ENCODE measurements at regions not wholly inside any gene's neighbourhood (a gene's known extent, or its start where the extent isn't known, plus 50 kb on each side); places are given as distances from the start of the nearest gene placed in this dataset.
"Not testable (repeated sequence)": the region's sequence is repeated elsewhere in the genome, so short reads cannot be mapped to it uniquely, and the experiment has no call there.

DNA sequence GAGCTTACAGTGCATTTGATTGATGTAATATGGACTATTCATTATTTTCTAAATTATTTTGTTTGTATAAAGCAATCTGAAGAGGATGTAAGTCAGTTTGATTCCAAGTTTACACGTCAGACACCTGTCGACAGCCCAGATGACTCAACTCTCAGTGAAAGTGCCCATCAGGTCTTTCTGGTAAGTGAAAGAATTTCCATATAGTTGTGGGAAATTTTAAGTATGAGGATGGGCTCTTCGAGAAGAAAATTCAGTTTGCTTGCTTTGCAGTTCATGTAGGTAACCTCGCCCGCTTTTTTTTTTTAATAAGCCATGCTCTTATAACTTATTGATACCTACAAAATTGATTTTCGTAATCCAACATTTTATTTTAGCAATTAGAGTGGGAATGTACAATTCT is 151.6 kb downstream of the CDRT15L2 start:
- not testable (repeated sequence) for ATAC-seq; DNase-seq (ENCODE audit: low spot score)

DNA sequence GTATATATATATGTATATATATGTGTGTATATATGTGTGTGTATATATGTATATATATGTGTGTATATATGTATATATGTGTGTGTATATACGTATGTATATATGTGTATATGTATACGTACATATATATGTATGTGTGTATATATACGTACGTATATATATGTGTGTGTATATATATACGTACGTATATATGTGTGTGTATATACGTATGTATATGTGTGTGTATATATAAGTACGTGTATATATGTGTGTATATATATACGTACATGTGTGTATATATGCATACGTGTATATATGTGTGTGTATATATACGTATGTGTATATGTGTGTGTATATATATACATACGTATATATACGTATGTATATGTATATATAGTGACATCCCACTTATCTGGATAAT is 154.4 kb downstream of the CDRT15L2 start:
- no peak for DNase-seq (ENCODE audit: low spot score)
- no peak for ATAC-seq

DNA sequence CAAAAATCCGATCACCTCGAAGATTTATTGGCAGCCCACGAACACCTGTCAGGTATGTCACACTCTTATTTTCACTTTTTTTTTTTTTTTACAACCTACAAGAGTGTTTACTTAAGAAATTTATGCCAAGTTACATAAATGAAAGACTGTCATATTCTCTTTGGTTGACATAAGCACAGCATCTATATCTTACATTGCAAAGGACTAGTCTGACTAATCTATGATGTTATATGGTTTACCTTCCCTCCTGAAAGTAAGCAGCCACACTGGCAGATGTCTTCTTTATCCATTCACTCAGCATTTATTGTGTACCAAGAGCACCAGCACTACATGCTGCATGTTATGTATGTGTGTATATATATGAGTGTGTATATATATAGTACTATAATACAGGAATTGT is 156.3 kb downstream of the CDRT15L2 start:
- ATAC-seq (no peak), DNase-seq (ENCODE audit: low spot score) (no peak)

DNA sequence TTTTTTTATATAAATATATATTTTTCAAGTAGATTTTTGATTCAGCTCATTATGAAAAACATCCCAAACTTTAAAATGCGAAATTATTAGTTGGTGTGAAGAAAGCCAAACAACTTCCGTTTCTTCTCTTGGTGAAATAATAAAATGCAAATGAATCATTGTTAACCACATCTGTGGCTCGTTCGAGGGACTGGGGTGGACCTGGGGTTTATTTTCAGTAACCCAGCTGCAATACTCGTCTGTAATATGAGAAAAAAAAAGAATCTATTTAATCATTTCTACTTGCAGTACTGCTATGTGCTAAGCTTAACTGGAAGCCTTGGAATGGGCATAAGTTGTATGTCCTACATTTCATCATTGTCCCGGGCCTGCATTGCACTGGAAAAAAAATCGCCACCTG is 158.1 kb downstream of the CDRT15L2 start:
- not testable (repeated sequence) for ATAC-seq; DNase-seq (ENCODE audit: low spot score)

DNA sequence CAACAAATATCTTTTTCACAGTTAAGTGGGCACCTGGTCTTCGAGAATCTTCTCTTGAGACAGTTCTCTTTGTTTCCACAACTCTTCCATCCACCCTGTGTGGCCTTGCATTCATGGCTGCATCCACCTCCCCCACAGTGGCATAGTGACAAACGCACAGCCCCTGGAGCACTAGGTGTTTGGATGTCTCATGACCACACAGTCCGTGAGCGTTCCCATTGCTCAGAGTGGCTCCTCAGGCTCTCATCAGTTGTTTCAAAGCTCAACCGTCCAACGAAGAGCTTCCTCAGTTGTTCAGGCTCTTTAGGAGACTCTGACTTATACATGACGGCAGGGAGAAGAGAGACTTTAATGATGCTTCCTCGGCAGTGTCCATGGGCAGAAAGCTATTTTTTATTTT is 191.6 kb downstream of the CDRT15L2 start:
- DNase-seq (ENCODE audit: low spot score) (no peak), ATAC-seq (no peak)

DNA sequence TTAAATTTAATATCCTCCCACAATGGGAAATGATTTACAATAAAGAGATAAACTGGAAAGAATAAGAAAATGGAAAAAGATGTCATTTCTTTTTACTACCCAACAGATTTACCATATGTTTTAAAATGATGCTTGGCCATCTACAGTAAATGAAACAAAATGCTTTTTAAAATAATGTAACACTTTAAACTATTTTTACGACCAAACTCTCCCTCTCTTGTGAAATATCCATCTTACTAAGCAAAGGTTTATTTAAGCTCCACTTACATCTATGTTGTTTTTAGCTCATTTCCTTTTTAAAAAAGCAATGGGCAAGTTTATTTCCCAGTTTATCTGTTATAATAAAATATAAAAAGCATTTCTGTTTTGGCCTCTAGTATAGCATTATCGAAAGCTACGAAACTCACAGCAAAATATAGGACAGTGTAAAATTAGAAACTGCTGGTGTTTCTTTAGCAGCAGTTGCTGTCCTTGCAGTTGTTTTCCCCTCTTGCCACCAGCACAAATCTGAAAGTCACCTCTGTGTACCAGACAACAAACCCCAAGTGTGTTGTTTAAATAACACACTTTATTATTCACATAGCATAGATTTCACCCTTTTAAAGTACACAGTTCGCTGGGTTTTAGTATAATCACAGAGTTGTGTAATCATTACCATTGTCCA is 195.1 kb downstream of the CDRT15L2 start:
- DNase-seq (ENCODE audit: low spot score) (no peak), ATAC-seq (no peak)

DNA sequence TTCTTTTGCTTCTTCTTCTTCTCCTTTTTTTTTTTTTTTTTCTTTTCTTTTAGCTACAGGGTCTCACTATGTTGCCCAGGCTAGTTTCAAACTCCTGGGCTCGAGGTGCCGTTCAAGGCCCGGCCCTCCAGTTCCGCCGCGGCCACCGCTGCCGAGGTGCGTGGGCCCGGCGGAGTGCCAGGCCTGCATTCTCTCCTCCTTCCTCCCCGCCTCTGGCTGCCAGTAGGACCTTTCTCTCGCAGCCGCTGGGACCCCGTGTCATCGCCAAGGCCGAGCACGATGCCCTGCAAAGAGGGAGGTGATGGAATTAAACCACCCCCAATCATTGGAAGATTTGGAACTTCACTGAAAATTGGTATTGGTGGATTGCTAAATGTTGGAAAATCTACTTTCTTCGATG is 195.8 kb downstream of the CDRT15L2 start:
- ATAC-seq (no peak), DNase-seq (ENCODE audit: low spot score) (no peak)

DNA sequence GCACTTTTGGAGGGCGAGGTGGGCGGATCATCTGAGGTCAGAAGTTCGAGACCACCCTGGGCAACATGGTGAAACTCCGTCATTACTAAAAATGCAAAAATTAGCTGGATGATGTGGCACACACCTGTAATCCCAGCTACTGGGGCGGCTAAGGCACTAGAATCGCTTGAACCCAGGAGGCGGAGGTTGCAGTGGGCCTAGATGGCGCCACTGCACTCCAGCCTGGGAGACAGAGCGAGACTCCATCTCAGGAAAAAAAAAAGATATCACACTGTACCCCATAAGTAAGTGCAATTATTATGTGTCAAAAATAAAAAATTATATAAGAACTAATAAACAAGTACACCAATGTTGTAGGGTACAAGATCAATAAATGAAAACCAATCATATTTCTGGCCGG is 200.0 kb downstream of the CDRT15L2 start:
- no peak for DNase-seq (ENCODE audit: low spot score)
- no peak for ATAC-seq

DNA sequence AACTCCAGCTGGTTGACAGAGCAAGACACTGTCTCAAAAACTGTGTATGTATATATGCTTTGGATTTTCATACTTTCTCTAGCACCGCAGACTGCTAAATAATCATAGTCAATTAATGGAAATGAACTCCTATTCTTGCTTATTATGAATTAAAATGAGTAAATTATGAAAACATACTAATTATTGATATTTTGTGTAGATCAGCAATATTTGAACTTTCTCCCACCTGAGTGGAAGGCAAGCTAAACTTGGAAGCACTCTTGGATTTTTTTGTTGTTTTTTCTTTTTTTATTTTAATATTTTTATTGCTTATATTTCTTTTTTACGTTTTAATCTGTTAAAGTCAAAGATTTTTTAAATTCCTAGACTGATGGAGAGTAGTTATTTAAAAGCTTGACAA is 201.7 kb downstream of the CDRT15L2 start:
- ATAC-seq, result no peak
- DNase-seq (ENCODE audit: low spot score), result no peak

DNA sequence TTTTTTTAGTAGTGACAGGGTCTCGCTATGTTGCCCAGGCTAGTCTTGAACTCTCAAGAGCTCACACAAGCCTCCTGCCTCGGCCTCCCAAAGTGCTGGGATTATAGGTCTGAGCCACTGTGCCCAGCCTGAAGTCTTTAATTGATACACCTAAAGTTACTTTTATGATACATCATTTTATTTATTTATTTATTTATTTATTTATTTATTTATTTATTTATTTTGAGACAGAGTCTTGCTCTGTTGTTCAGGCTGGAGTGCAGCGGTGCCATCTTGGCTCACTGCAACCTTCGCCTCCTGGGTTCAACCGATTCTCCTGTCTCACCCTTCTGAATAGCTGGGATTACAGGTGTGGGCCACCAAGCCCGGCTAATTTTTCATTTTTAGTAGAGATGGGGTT is 202.3 kb downstream of the CDRT15L2 start:
- DNase-seq (ENCODE audit: low spot score); ATAC-seq: not testable (repeated sequence)

DNA sequence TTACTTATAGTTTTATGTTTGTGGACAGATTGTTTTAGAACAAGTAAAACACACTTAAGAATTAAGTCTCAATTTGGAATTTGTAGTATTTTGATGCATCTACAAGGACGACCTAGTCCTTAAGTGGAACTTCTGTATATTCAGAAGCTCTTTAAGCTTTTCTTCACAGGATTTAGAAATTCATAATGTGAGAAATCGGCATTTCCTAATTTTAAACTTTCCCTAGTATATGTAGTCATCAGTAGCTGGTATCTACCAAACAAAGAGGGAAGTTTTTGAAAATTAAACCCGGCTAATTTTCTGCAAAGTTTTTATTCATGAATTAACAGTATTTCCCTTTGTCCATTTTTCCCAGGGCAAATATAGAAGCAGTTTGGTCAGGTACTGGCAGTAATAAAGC is 203.6 kb downstream of the CDRT15L2 start:
- DNase-seq (ENCODE audit: low spot score) (no peak), ATAC-seq (no peak)

DNA sequence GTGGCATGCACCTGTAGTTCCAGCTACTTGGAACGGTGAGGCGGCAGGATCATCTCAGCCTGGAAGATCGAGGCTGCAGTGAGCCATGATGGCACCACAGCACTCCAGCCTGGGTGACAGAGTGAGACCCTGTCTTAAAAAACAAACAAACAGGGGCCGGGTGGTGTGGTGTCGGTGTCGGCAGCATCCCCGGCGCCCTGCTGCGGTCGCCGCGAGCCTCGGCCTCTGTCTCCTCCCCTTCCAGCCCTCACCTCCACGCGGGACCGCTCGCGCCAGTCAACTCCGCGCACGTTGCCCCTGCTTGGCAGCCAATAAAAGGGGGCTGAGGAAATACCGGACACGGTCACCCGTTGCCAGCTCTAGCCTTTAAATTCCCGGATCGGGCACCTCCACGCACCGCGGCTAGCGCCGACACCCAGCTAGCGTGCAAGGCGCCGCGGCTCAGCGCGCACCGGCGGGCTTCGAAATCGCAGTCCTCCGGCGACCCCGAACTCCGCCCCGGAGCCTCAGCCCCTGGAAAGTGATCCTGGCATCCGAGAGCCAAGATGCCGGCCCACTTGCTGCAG is 204.7 kb downstream of the CDRT15L2 start:
- DNase-seq (ENCODE audit: low spot score) (no peak), ATAC-seq (peak; percentile 57)

DNA sequence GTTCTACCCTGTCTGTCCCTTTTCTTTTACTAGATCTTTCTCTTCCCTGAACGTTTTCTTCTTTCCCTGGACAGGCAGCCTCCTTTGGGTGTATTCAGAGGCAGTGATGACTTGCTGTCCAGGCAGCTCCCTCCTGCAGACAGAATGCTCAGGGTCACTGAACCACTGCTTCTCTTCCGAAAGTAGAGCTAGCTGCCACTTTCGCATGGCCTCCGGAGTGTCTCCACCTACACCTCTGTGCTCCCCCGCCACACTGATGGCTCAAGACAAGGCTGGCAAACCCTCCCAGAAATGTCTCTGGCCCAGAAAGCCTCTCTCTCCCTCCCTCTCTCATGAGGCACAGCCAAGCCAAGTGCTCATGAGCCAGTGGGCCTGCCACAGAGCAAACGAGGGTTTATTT is 207.8 kb downstream of the CDRT15L2 start:
- ATAC-seq (no peak), DNase-seq (ENCODE audit: low spot score) (no peak)

DNA sequence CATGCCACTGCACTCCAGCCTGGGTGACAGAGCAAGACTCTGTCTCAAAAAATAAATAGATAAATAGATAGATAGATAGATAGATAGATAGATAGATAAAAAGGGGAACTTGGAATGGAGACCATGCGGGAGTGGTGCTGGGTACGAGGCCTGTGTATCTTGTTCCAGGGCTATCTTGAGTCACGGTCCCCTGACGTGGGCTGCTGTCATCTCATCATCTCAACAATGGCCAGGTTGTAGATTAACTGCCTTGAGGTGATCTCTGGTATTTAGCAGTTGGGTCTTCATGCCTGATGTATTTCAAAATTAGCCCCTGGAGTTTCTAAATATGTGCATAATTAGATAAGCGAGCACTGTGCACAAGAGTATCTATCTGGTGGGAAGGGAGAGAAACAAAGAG is 212.1 kb downstream of the CDRT15L2 start:
- DNase-seq (ENCODE audit: low spot score) (no peak), ATAC-seq (no peak)

DNA sequence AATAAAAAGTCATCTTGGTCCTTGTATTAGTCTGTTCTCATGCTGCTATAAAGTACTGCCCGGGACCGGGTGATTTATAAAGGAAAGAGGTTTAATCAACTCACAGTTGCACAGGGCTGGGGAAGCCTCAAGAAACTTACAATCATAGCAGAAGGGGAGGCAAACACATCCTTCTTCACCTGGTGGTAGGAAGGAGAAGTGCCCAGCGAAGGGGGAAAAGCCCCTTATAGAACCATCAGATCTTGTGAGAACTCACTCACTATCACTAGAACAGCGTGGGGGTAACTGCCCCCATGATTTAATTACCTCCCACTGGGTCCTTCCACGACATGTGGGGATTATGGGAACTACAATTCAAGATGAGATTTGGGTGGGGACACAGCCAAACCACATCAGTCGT is 215.0 kb downstream of the CDRT15L2 start:
- ATAC-seq; DNase-seq (ENCODE audit: low spot score): not testable (repeated sequence)

DNA sequence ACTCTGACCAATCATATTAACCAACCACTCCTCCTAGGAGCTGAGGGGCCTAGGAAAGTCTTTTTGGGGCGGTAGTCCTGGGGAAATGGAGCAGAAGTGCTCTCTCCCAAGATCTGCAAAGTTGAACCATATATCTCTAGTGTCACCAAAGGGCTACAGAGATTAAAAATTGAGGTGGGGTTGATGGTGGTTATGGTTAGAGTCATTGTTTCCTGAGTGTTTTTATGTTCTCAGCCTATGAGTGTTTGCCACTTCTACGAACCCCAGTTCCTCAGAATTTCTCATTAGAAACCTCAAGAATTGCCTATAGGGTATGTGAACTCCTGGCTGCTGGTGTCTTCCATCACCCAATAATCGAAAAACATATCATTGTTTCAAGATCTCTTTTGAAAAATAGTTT is 217.8 kb downstream of the CDRT15L2 start:
- ATAC-seq (no peak), DNase-seq (ENCODE audit: low spot score) (no peak)

DNA sequence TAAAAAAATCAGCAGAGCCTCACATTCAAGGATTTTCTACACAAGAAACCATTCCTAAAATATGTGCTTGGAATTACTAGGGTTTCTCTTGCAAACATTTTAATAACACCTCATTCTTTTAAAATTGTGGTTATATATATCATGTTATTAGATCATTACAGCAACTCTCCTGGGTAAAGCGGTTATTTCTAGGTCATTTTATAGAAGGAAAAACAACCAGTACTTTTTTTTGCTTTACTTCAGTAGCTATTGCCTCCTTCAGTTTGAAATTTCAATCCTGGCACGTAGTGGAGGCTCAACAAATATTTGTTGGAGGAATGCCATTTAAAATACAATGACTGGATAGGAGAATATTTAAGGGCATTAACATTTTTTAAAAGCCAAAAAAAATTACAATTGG is 220.6 kb downstream of the CDRT15L2 start:
- ATAC-seq, result no peak
- DNase-seq (ENCODE audit: low spot score), result no peak

DNA sequence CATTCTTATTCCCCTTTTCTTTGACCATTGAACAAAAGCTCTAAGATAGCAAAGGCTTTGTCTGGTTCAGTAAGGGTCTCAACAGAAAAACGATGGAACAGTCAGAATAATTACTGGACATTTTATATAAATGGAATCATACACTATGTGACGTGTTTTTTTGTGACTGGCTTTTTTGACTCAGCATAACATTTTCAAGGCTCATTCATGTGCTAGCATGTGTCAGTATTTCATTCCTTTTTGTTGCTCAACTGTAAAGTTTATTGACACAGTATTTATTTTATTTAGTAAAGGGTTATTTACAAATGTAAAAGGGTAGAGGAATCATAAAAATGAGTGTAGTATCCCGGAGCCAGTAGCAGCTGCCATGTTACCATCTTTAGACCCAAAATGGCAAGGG is 226.2 kb downstream of the CDRT15L2 start:
- no peak for ATAC-seq
- no peak for DNase-seq (ENCODE audit: low spot score)

DNA sequence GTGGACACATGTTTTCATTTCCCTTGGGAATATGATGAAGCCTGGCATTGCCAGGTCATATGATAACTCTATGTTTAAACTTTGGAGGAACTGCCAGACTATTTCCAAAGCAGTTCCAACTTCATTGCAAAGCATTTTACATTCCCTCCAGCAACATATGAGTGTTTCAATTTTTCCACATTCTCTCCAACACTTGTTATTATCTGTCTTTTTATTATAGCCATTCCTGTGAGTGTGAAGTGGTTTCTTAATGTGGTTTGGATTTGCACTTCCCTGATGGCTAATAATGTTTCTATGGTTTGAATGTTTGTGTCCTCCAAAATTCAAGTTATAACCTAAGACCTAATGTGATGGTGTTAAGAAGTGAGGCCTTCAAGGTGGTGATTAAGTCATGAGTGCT is 228.0 kb downstream of the CDRT15L2 start:
- ATAC-seq; DNase-seq (ENCODE audit: low spot score): not testable (repeated sequence)

DNA sequence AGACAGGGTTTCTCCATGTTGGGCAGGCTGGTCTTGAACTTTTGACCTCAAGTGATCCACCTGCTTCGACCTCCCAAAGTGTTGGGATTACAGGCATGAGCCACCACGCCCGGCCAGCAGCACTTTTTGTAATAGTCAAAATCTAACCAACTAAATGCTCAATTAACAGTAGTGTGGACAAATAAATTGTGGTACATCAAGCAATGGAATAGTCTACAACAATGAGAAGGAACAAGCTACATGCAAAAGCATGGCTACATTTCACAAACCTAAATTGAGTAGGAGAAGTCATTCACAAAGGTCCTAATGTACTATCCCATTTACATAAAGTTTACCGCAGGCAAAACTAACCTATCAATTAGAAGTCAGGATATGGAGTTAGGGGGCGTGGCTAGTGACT is 227.4 kb downstream of the USP22 start:
- ATAC-seq; DNase-seq (ENCODE audit: low spot score): not testable (repeated sequence)

DNA sequence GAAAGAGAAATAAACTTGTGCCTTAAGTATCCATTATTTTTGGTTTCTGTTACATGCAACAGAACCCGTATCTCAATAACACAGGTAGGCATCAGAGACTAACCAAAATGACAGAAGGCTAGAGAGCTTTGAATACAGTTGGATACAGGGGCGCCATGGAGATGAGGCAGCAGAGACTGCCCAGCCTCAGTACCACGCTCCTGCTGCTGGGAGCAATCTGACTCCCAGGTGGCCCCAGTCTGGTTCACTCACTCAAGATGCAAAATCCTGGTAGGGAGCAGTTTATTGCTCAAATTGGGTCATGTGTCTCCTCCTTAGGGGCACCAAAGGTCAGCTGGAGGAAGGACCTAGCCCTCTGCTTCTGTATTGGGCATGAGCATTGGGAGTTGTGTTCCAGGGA is 218.9 kb downstream of the USP22 start:
- DNase-seq (ENCODE audit: low spot score), result no peak
- no peak for ATAC-seq

DNA sequence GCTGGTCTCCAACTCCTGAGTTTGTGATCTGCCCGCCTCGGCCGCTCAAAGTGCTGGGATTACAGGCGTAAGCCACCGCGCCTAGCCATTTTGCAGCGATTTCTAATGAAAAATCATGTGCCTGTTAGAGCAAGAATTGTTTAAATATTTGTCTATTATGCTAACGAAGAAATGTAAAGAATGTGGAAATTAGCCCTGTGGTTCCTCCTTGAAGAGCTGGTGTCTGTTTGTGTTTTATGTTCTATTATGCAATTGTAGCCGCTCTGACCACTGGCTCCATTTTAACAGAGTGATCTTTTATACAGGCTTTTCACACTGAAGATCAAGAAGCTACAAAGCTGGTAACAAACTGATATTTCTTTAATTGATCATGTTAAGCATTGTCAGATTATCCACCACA is 217.3 kb downstream of the USP22 start:
- DNase-seq (ENCODE audit: low spot score), result no peak
- ATAC-seq, result no peak

DNA sequence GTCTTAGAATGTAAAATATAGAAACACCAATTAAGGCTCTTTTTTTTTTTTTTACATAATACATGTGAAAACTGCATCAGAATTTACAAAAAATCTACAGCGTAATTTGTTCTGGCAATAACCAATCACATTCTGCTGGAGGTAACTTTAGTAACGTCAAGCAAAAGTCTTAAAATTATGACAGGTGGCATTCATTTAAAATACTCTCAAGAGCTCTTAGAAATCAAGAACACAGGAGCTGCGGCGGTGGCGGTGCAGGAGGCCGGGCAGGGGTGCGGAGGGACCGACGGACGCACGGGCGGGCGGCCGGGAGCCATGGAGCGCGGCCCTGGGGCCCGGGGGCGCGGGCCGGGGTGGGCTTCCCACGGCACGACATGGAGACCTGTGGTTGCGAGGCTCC is 202.4 kb downstream of the USP22 start:
- DNase-seq (ENCODE audit: low spot score); ATAC-seq: not testable (repeated sequence)
